Skeletal muscle cell (primary cell): ENCODE measurements at regions not wholly inside any gene's neighbourhood (a gene's known extent, or its start where the extent isn't known, plus 50 kb on each side); places are given as distances from the start of the nearest gene placed in this dataset.
"Not testable (repeated sequence)": the region's sequence is repeated elsewhere in the genome, so short reads cannot be mapped to it uniquely, and the experiment has no call there.

Experiments
- DNase-seq: peaks from one replicate; pipeline ENCODE4 v3.0.0-alpha.2; 2010; ENCODE audit warnings: low read depth
- H3K4me3 ChIP-seq: 2 replicates; pipeline ENCODE4 v1.5.1; 2011; ENCODE audit warnings: low read depth, mild to moderate bottlenecking, control low read depth, low read length, moderate library complexity

DNA sequence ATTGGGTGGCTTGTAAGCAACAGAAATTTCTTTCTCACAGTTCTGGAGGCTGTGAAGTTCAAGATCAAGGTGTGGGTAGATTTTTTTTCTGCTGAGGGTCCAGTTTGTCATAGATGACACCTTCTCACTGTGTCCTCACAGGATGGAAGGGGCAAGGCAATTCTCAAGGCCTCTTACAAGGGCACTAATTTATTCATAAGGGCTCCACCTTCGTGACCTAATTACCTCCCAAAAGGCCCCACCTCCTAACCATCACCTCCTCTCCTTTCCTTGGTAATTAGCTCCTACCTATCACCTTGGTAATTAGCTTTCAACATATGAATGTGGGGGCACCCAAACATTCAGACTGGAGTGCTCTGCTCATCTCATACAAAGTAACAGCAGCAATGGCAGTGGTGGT lies 92.3 kb upstream of the CD44 start:
- no peak for DNase-seq

DNA sequence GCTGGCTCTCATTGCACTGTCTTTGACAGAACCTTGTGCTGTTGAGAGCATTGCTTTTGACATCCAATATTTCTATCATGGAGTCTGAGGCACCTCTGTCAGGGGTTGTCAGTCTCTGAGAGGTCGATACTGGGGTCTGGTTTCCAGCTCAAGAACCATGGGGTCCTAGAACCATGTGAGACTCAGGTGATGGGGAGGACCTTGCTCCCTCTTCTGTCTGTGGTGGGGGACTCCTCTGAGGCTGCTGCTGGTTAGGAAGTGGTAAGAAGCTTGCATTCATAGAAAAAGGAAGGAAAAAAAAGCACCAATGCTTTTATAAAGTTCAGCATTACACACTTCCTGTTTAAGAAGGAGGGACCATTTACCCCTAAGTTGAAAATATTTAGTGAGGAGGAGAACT lies 91.8 kb upstream of the CD44 start:
- no peak for DNase-seq
- H3K4me3 ChIP-seq, result no peak overlapping the region

More for the DNA sequence above, 92.3 kb upstream of the CD44 start:
- no peak overlapping the region for H3K4me3 ChIP-seq

DNA sequence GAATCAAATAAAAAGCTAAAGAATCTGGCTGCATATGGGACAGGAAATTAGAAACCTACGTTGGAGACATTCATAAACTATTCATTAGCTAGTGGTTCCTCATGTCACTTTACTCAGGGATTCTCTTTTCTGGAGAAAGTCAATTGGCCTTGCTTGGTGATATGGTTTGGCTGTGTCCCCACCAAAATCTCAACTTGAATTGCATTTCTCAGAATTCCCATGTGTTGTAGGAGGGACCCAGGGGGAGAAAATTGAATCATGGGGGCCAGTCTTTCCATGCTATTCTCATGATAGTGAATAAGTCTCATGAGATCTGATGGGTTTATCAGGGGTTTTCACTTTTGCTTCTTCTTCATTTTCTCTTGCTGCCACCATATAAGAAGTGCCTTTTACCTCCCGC lies 91.2 kb upstream of the CD44 start:
- no peak for DNase-seq
- H3K4me3 ChIP-seq, result no peak overlapping the region

DNA sequence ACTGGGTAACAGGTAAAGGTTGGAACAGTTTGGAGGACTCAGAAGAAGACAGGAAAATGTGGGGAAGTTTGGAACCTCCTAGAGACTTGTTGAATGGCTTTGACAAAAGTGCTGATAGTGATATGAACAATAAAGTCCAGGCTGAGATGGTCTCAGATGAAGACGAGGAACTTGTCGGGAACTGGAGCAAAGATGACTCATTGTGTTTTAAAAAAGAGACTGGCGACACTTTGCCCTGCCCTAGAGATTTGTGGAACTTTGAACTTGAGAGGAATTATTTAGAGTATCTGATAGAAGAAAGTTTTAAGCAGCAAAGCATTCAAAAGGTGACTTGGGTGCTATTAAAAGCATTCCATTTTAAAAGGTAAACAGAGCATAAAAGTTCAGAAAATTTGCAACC lies 90.6 kb upstream of the CD44 start:
- H3K4me3 ChIP-seq, DNase-seq: not testable (repeated sequence)

DNA sequence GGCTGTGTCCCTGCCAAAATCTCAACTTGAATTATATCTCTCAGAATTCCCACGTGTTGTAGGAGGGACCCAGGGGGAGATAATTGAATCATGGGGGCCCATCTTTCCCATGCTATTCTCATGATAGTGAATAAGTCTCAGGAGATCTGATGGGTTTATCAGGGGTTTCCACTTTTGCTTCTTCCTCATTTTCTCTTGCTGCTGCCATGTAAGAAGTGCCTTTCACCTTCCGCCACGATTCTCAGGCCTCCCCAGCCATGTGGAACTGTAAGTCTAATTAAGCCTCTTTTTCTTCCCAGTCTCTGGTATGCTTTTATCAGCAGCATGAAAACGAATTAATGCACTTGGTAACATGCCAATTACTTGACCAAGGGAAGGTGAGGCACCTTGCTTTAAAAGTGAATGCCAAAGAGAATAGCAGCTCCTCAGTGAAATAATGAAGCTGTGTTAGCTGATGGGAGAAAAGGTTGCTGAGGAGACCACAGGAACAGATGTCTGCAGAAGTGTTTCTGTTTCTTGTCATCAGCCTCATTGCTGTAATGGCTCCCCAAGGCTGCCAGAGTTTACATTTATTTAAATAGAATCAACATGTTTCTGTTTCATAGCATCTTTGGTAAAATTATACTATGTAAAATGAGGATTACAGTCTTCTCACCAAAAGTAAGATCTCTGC lies 89.0 kb upstream of the CD44 start:
- no peak overlapping the region for H3K4me3 ChIP-seq
- no peak for DNase-seq

DNA sequence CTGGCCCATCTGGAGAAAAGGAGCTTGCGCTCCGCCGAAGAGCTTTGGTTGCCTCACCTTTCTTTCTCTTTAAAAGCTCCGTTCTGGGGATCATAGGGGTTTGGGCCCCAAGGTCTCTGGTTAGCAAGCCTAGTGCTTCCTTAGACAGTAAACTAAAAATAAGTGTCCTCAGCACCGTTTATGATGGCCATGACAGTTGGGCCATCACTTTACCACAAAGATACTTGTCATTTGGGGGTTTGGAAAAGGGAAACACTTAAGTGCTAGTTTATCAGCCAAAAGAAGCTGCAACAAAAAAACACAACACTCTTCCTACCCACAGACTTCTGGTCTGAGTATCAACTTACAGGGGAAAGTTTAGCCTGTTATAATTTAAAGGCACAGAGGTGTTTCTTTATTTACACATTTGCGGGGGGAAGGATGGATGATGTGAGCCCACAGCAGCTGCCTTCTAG lies 88.4 kb upstream of the CD44 start:
- DNase-seq, result no peak
- H3K4me3 ChIP-seq, result no peak overlapping the region

DNA sequence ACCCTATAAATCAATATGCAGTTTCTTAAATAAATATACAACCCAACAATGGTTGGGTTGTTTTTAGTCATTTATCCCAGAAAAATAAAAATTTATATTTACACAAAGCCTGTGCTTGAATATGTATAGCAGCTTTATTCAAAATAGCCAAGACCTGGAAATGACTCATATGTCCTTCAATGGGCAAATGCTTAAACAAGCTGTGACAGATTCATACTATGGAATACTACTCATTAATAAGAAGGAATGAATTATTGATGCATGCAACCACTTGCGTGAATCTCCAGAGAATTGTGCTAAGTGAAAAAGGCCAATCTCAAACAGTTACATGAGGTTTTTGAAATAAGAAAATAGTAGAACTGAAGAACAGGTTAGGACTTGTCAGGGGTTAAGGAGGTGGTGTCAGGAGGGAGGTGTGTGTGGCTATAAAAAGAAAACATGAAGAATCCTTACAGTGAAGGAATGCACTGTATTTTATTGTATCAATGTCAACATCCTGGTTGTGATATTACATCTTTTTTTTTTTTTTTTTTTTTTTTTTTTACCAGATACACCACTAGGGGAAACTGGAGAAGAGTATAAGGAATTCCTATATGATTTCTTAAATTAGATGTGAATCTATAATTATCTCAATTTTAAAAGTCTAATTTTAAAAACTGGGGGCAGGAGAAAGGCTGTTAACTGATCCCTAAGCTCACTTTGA lies 82.4 kb upstream of the CD44 start:
- no peak for DNase-seq
- H3K4me3 ChIP-seq, result no peak overlapping the region

DNA sequence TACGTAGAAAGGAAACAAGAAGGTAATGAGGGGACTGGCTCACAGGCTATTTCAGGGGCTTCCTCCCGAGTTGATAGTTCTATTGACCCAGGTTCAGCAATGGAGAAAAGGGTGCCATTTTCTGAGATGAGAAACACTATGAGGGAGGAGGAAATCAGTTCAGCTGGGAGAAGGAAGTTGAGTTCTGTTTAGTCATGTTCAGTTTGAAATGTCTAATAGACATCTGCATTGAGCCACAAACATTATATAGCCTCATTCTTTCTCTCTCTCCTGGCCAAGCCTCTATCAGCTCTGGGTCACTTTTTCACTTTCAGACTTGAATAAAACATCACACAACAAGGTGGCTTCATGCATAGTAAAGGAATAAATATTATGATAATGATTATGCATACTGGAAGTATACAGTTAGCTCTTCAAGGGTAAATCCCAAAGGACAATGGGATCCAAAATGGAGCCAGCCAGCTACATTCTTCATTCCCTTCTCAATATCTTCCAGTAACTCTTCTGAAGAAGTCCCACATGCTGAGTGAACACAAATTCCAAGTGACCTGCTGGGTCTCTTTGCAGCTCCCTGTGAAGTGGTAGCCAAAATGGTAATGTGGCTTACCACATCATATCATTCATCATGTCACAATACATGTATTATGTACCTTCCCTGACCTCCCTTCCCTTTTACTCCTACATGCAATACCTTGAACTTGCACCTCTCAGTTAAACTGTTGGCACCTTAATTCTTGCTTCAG lies 80.9 kb upstream of the CD44 start:
- DNase-seq, result no peak
- H3K4me3 ChIP-seq, result no peak overlapping the region

DNA sequence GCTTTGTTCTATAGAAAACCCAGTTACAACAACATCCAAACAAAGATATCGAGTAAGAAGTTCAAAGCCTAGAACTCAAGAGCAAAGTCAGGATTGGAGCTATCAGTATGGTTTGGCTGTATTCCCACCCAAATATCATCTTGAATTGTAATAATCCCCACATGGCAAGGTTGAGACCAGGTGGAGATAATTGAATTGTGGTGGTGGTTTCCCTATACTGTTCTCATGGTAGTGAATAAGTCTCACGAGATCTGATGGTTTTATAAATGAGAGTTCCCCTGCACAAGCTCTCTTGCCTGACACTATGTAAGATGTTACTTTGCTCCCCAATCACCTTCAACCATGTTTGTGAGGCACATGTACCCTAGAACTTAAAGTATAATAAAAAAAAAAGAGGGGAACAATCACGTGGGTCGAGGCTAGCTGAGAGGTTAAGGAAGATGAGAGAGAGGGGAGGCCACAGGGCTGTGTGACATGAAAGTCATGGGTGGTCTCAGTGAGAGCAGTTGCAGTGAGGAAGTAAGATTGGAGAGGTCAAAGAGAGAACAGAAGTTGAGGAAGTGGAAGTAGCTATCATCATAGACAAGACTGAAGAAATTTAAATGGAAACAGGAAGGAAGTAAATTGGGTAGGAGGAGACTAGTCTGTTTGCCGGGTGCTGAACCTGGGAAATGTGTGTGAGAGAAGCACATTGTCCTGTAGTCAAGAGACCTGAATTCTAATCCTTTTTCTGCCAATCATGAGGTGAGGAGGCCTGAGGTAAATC lies 80.1 kb upstream of the CD44 start:
- DNase-seq, result no peak
- no peak overlapping the region for H3K4me3 ChIP-seq

DNA sequence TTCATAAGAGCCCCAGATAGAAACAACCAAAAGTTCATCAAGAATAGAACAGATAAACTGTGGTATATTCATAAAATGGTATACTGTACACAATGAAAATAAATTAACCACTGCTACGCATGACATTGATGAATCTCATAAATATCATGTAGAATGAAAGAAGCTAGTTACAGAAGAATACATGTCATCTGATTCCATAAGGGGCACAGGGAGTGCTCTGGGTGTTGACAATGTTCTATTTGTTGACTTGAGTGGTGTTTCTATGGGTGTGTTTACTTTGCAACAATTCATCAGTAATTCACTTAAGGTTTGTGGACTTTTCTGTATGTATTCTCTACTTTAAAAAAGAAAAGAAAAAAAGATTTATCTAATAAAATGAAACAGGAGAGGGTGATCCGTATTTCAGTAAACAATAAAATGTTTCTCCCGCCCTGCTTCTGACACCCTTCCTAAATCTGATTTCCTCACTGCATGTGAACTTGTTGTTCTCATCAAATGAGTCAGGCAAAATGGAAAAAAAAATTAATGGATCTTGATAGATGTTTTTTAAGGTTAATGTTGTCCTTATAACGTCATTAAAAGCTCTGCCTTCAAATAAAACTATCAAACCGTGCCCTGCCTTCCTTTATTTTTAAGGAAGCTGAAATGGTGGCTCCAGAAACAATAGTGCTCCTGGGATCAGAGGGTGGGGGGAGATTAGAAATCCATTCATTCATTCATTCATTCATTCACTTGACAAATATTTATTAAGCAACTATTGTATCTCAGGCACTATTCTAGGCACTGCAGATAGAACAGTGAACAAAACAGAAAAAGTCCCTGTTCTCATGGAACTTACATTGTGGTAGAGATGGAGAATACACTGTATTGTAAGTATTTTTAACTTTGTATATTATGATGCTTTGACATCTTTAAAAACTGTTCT lies 77.2 kb upstream of the CD44 start:
- no peak overlapping the region for H3K4me3 ChIP-seq
- no peak for DNase-seq

DNA sequence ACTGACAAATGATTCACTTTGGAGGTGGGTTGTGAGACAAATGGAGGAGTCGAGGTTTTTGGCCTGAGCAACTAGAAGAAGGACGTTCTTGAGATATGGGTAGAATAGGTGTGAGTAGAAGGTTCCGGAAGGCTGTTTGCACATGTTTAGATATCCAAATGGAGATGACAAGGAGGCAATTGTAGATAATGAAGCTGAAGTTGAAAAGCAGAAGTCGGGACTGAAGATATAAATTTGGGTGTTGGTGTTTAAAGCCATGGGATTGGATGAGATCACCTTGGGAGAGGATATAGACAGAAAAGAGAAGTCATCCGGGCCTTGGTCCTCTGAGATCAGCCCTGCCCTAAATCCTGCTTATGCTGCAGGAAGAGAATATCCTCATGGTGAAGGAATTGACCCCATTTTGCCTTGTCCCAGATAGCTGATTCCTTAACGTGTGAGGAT lies 75.5 kb upstream of the CD44 start:
- no peak overlapping the region for H3K4me3 ChIP-seq
- no peak for DNase-seq

DNA sequence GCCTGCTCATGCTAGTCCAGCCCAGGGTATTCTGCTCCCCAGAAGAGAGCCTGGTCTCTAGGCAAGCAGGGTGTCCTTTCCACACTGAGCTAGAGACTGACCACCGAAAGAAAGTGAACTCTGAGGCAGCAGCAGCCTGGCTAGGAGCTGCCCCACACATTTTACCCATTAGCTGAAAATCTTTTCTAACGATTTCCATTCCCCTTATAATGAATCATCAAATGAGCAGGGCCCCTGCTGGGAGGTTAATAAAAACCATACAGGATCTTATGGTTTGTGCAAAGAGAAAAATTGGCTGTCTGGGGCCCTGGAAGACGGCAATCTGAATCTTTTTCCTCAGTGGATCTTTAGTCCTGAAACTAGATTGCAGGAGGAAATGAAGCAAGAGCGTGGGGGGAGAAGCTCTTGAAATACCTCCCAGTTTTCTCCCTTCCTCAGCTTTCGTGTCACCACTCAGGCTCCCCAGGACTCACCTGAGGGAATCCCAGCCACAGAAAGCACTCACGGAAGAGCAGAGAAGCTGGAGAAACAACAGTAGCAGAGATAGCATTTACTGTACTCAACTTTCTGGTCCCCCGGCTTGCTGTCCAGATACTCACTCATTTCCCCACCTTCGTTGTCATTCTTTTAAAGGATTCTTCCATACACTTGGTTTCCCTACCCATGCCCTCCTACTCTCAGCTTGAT lies 74.7 kb upstream of the CD44 start:
- H3K4me3 ChIP-seq, result no peak overlapping the region
- DNase-seq, result peak; percentile 27

DNA sequence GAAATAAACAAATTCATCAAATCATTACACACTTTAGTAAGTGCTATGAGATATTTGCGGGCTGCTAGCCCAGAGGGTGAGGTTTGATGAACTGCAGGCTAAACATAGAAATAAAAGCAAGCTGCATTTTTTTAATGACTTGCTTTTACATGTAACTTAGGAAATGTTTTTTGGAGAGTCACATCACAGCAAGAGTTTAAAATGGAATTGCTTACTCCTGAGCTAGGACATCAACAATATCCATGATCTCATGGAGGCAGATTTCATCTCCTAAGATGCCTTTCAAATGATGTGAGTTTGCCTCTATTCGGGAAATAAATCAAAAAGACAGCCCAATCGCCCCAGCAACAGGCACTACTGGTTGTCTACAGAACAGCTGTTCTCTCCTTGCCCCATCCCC lies 73.4 kb upstream of the CD44 start:
- no peak overlapping the region for H3K4me3 ChIP-seq
- DNase-seq, result no peak

DNA sequence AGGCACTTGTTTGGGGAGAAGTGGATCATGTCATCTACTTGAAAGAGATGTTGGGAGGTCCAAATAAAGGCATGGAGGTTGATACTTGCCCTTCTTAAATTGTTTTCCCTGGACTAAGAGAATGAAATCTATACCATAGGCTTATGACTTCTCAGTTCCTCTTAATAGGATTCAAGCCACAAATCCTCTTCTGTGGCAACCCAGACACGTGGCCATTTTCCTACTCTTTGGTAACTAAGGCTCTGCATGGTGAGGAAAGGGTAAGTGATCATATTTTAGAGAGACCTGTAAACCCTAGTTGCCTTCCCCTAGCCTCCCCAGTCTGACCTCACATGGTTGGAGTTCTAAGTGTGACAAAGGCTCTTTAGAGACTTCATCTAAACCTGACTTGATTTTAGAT lies 72.9 kb upstream of the CD44 start:
- DNase-seq, result no peak
- no peak overlapping the region for H3K4me3 ChIP-seq

DNA sequence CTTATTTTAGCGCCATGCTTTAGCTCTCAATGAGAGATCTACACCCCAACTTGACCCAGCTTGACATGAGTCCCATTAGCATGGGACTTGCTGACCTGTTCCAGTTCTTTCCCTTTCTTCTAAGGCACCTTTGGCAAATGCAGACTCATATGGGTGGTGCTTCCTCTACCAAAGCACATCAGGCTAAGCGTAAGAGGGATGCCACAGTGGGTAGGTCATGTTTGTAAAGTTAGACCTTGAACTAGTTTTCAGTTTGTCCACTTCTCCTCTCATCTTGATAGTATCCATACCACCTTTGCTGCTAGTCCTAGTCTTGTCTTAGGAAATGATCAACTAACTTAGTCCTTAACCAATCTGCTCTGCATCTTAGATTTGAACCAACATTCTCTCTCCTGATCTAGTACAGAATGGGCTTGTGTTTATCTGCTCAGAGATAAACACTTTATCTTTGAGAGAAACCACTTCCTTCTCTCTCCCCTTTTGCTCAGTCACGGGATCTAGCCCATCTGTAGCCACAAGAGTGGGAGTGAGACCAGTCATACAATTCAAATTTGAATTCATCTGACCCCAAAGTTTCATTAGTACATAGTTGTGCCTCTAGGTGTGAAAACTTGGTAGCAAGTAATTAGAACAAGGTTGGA lies 72.1 kb upstream of the CD44 start:
- H3K4me3 ChIP-seq, result no peak overlapping the region
- DNase-seq, result no peak

DNA sequence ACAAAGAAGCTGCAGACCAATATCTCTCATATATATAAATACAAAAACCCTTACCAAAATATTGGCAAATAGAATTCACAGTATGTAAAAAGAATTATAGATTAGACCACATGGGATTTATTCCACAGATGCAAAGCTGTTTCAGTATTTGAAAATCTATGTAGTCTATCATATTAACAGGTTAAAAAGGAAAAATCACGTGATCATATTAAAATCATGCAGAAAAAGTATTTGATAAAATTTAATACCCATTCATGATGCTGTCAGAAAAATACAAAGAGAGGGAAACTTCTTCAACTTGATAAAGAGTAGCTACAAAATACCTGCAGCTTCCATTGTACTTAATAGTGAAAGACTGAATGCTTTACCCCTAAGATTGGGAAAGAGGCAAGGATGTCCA lies 67.2 kb upstream of the CD44 start:
- no peak for DNase-seq
- H3K4me3 ChIP-seq, result no peak overlapping the region

DNA sequence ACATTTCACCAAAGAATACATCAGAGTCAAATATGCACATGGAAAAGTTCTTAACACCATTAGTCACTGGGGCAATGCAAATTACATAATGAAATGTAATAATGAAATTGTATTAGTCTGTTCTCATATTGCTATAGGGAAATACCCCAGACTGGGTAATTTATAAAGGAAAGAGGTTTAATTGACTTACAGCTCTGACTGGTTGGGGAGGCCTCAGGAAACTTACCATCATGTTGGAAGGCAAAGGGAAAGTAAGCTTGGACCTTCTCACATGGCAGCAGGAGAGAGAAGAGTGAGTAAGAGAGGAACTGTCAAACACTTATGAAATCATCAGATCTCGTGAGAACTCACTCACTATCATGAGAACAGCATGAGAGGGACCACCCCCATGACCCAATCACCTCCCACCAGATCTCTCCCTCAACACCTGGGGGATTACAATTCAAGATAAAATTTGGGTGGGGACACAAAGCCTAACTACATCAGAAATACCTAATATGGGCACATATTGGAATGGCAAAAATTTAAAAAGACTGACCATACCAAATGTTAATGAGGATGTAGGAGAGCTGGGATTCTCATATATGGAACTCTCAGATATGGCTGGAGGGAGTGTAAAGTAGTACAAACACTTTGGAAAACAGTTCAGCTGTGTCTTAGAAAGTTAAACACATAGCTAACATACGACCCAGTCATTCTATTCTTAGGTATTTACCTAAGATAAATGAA lies 65.1 kb upstream of the CD44 start:
- H3K4me3 ChIP-seq, result no peak overlapping the region
- no peak for DNase-seq
